Esophagus mucosa (tissue), 1 donor: ENCODE measurements at regions not wholly inside any gene's neighbourhood (a gene's known extent, or its start where the extent isn't known, plus 50 kb on each side); places are given as distances from the start of the nearest gene placed in this dataset.
"Not testable (repeated sequence)": the region's sequence is repeated elsewhere in the genome, so short reads cannot be mapped to it uniquely, and the experiment has no call there.

Experiments
- ATAC-seq: fragments of 200-7000 bp; cut with Tn5 transposase; one replicate; pipeline ENCODE4 v1.9.1; 2020
- donor health status: DM: yes; HTN: yes; CAD: no.

DNA sequence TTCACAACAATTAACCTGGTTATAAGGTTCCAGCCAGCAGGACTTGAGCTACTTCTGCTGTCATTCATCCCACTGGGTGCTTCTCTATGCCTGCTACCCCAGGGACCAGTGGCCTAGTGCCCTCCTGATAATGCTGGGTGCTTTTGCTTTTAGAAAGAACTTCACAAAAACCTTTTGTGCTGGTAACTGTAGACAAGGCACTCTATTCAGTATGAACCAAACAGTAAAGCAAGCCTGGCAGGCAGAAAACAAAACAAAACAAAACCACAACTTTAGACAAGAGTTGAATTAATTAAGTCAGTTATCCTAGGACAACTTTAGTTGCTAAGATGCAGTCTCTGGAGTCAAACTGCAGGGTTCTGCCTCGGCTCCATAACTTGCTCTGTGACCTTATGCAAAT is 61.9 kb upstream of the ADGRL2 start:
- no peak for ATAC-seq

DNA sequence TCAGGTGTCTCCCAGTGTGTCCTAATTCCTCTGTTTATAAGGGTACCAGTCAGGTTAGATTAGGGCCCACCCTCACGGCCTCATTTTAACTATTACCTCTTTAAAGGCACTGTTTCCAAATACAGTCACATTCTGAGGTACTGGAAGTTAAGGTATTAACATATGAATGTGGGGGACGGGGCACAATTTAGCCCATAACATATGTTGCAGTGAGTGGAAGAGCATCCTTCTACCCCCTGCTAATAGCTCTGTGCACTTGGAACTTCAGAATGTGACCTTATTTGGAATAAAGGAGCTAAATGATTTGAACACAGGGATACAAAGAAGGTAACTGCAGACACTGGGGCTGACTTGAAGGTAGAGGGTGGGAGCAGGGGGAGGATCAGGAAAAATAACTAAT is 67.3 kb upstream of the ADGRL2 start:
- ATAC-seq: no peak

DNA sequence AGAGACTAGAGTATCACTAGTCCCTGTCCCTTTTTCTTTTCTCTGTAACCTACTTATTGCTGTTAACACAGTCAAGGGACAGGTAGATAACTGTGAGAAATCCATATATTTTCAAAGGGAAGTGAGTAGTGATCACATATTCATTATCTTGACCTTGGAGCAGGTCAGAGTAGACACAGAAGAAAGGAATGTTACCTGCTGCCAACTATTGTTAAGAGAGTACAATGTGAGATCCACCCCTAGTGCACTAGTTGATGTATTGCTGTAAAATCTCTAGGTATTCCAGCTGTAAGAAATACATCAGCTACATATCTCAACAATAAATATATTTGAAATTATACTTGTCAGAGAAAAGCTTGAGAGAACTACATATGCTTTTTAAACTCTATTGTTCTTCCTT is 68.7 kb upstream of the ADGRL2 start:
- peak; percentile 82 for ATAC-seq

DNA sequence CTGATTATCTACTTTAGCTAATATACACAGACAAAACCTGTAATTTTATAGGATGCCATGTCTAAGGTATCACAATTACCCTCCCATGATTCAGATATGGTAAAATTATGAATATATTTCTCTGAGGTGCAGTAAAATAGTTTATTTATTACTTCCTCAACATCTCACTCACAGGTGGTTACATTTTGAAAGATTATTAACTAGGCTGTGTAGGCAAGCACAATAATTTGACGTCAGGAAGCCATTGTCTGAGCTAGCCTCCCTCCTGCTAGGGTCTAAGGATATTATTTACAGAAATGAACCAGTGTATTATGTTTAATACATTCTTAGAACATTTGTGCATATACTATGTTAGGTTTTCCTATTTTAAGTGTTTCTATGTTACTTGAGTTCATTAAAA is 69.9 kb upstream of the ADGRL2 start:
- ATAC-seq: no peak

DNA sequence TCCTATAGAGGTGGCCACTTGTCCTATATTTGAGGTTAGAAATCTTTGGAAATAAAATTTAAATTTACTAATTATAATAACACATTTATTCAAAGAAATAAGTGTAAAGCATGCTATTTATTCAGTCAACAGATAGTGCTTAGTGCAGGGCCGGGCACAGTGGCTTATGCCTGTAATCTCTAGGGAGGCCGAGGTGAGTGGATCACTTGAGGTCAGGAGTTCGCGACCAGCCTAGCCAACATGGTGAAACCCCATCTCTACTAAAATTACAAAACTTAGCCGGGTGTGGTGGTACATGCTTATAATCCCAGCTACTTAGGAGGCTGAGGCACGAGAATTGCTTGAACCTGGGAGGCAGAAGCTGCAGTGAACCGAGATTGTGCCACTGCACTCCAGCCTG is 70.4 kb upstream of the ADGRL2 start:
- not testable (repeated sequence) for ATAC-seq

DNA sequence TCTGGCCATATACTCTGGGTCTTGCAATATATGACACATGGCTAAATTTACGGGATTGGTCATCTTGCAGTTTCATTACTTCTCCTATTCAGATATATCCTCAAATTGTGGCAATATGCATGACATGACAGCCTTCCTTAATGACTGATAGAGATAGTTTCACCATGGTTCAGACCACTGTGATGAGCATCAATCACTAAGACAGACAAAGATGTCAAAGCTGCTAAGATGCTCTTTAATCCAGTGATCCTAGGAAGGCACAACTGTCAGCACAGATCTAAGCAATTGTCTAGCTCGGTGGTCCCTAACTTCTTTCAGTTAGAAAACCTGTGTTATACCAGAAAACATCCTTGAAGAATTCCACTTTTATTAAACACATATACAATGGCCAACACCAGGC is 70.9 kb upstream of the ADGRL2 start:
- no peak for ATAC-seq

DNA sequence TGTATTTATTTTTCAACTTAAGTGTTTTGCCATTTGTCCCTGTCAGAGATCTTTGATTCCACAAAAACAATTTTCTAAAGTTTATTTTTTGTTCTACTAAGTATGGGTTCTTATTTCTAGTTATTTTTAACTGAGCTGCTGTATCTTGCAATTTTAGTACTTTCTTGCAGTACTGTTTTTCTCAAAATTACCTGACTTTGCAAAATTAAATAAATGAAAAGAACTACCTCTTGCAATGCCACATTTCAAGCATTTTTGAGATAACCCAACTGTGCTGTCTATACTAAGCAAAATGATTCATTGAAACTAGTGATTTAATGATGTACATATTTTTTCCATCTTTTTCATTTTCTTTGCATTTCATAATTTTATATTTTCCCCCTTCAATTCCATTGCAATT is 71.5 kb upstream of the ADGRL2 start:
- ATAC-seq: no peak

DNA sequence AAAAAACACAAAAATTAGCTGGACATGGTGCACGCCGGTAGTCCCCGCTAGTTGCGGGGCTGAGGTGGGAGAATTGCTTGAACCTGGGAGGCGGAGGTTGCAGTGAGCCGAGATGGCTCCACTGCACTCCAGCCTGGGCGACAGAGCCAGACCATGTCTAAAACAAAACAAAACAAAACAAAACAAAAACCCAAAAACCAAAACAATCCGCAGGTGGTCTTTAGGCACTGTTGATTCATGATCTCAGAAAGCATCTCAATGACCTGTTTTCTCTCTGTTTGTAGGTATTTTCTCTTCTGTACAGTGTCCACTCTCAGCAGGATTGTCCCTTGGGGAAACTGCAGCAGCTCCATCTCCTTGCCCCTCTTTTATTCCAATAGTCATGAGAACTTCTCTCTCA is 74.9 kb upstream of the ADGRL2 start:
- ATAC-seq: no peak

DNA sequence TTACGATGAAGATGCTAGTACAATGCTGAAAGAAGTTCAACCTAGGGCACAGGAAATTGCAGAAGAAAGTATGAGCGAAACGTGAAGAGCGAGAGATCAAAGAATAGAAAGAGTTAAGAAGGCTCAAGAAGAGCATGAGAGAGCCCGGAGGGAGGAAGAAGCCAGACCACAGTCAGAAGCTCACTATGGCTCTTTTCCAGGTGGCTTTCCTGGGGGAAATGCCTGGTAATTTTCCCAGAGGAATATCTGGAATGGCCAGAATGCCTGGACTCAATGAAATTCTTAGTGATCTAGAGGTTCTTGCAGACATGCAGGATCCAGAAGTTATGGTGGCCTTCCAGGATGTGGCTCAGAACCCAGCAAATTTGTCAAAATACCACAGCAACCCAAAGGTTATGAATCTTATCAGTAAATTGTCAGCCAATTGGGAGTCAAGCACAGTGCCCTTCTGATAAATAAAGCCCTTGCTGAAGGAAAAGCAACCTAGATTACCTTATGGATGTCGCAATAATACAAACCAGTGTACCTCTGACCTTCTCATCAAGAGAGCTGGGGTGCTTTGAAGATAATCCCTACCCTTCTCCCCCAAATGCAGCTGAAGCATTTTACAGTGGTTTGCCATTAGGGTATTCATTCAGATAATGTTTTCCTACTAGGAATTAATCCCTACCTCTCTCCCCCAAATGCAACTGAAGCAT is 78.0 kb upstream of the ADGRL2 start:
- not testable (repeated sequence) for ATAC-seq

DNA sequence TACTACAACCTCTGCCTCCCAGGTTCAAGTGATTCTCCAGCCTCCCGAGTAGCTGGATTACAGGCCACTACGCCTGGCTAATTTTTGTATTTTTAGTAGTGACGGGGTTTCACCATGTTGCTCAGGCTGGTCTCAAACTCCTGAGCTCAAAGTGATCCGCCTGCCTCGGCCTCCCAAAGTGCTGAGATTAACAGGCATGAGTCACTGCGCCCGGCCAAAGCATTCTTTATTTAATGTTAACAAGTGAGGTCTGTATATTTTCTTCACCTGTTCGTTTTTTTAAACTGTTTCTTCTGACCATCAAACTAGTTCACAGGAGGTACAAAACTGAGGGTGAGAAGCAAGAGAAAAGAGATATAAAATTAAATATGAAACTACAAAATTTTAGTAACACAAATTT is 80.5 kb upstream of the ADGRL2 start:
- not testable (repeated sequence) for ATAC-seq

DNA sequence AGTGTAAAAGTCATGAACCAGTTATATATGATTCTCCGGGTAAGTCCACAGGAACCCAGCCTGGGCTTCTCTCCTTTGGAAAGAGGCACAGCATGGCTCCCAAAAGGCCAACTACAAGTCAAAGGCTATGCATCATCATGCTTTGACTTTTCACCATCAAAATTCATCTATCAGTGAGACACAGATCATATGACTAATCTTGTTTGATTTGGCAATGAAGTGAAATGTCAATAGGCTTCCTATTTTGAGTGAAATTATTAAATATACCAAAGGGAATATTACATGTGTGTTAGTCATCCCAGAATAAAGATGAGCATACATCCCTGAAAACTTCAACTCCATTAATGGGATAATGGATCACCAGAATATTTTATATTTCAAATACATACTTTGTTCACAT is 83.5 kb upstream of the ADGRL2 start:
- no peak for ATAC-seq

DNA sequence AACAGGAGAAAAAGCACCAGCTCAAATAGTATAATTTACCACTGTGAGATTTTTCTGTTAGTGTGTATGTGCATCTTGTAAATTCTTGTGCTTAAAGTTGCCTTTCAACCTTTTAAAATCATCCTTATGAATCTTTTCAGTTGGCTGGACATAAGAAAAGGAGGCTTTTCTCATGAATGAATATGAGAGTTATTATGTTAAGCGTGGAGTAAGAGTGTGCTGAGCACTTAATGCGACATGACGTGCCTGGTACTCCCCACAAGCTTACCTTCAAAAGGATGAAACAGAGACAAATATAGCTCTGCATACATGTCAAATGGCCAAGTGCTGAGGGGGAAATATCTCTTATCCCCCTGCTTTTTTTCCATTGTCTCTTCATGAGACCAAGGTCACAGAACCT is 85.3 kb upstream of the ADGRL2 start:
- no peak for ATAC-seq

DNA sequence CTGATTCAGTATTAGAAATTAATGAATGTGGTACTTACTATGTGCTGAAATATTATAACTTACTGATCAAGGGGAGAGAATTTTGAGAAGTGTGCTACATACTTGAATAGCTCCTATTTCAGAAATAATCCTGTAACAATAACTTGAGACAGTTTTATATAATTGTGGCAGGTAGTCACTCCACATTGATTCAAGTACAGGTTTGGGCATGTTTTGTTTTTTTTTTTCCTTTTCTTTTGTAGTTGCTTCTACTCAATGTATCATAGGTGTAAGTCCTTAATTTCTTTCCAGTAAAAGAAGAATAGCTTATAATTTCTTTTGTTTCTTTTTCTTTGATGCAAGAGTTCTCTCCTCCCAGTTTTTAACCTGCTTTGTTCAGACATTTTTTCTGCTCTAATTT is 86.1 kb upstream of the ADGRL2 start:
- ATAC-seq: peak; percentile 88

DNA sequence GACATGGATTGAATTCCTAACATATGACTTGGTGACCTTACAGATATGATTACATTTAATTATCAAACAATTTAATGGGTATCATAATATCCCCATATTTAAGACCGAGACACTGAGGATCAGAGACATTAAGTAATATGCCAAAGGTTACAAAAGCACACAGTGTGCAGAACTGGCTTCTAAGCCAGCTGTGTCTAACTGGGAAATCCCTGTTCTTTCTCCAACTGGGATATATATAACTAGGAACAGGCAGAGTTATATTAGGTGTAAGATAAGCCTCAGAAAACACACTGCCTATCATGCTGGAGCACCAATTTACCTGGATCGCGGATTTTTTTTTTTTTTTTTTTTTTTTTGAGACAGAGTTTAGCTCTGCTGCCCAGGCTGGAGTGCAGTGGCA is 88.3 kb upstream of the ADGRL2 start:
- ATAC-seq: no peak

DNA sequence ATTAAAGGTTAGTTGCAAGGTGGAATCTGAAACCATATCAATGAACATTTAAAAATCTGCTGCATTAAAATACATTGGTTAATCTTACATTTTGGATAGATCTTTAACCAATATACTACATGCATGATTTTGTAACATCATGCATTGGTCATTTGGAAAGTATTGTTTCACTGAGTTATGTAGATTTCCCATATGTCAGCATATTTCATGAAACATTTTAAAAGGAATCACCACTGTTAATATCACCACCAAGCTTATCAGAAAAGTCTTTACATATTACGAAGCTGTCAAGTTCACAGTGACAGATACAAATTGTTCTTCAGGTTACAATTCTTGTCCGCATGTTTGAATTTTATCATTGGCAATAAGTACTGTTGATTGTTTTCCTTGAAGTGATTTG is 89.9 kb upstream of the ADGRL2 start:
- ATAC-seq: no peak

DNA sequence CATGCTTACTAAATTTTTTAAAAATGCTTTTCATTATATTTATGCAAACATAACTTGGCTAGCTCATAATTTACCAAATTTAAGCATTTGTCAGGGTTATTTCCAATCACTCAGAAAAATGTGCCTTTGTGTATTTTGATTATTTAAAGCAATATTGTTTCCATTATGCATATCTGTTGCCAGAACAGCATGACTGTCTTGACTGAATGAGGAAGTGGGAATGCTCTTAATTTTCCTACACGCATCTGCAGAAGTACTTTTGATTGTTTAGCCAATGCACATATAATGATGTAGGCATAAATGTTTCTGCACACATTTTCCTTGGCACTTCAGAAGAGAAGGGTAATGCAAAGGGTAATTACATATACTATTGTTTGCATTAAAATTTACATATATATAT is 92.5 kb upstream of the ADGRL2 start:
- no peak for ATAC-seq

DNA sequence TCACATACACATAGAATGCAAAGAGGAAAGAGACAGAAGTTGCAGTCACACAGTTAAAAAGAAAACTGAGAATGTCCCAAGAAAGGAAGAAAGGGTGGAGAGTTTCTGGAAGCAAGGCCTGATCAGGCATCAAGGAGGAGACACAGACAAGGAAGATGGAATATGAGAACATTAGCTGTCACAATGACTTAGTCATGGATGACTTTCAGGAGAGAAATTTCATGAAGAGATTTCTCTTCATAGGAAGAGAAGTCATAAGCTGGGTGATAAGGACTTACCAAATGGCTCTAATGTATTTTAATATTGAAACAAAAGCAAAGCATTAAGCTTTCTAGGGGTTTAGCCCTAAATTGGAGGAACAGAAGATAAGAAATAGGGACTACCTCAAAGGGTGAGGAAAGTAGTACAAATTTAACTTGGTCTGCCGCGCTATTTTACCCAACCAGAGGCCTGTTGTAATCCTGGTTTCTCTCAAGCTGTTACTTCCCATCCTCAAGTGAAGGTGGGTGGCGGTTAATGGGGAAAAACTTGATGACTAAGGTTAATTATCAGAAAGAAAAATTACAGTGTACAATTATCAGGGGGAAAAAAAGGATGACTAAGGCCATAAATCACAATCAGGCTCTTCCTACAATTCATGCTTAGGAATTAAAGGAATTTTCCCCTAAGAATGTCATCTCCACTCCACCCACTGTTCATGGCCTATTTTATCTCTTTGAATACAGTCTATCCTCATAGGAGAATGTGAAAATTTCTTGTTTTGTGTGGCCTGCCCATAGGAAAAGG is 93.9 kb upstream of the ADGRL2 start:
- ATAC-seq: peak; percentile 41

DNA sequence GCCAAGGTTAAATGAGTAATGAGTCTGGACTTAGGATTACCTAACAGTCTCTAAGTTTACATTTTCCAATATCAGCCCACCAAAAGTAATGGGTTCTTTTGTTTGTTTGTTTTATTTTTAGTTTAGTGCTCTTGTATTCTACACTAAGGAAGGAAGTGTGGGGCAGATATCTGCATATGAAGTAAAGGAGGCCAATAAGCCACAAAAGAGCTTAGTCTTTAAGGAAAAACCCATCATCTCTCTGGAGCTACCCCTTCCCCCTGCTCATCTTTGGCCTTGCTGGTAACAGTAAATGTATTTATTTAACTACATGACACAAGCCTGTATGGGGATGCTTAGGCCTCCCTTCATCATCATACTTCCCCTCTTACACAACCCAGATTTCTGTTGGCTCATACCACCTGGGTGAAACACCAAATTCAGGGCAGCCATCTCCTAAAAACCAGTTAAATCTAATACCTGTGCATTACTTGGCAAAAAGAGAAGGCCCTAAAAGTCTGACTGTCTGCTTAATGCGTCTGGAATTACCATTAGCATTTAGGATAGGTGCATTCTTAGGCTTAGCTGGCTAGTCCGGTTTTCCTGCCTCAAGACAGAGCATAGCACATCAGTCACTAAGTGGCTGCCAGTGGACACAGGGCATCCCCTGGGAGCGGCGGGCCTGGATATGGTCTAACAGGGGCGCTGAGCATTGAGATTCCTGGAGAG is 96.8 kb upstream of the ADGRL2 start:
- ATAC-seq: peak; percentile 62

DNA sequence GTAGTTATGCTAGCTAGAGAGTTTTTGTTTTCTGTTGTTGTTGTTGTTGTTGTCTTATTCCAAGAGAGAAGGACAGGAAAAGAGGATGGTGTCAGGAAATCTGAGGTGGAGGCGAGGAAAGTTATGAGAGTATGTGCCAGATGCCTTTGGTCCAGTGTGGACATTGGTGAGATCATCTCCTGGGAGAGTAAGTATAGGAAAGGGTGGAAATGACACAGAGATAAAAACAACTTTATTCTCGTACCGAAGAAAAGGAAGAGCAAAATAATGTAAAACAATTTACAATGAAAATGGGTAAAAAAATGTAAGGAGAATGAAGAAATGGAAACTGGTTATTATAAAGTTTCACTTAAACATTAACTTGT is 97.4 kb upstream of the ADGRL2 start:
- ATAC-seq: no peak

DNA sequence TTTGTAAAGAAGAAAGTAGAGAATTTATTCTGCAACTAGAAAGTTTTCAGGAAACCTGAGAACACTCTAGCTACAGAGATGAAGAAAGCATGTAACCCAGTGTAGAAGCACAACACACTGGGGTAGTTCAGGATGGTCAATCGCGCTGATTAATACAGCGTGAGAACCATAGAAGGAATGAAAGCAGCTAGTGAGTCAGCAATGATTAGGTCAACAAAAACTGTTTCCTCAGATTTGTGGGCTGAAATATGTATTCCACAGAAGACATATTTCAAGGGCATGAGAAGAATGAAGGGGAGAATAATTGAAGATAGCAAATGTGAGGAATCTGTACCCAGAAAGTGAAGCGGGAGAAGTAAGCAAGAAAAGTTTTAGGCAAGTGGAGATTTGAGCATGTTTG is 97.8 kb upstream of the ADGRL2 start:
- ATAC-seq: peak; percentile 48

DNA sequence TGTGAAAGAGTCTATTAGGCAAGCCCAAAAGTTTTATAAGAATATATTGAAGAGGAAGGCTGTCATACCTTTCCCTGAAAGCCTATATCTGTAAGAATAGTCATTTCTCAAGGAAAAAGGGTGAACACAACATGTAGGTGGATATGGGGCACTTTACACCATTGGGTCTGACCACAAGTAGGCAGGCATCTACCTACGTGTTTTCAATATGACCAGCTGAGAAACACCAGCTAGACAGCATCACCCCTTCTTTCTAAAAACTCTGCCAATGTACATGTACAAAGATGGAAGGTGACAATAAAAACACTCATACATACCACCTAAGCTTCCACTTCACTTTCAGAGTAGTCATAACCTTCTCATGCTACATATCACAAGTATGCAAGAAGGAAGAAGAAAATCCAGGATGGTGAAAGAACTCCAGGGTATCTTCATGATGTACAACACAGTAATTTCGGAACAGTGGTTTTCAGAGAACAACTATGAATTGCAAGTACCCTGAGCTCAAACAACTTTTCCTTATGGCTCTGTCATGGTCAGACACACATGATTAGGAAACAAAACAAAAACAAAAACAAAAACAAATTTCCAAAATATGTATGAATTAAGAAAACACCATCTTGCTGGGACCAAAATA is 98.5 kb upstream of the ADGRL2 start:
- no peak for ATAC-seq

DNA sequence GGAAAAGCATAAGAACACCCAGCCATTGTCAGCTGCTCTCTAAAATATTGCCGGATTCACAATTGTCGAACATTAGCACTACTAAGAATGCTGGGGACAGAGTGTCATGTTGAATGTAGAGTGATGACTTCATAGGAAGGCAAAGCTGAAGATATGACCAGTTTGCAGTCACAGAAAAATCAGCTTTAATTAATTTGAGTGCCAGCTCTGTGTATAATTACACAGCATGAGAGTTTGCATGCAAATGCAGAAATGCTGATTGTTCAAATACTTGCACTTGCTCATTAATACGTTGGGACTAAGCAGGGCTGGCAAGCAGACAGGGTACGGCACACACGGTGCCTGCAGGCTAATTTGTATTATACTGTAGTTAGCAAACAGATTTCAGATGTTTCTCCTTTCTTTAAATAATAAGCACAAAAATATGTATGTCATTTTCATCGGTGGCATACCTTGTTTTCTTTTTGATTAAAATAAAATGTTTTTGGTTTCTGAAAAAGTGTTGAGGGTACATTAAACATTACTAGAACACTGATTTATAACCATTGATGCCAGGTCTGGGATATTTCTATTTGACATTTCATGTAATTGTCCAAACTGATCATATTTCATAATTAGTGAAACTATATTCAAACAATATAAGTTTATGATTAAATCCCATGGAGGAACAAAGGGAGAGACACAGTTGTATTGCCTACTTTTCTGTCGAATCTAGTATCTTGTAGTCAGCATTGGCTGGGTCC is 99.8 kb upstream of the ADGRL2 start:
- peak; percentile 40 for ATAC-seq

DNA sequence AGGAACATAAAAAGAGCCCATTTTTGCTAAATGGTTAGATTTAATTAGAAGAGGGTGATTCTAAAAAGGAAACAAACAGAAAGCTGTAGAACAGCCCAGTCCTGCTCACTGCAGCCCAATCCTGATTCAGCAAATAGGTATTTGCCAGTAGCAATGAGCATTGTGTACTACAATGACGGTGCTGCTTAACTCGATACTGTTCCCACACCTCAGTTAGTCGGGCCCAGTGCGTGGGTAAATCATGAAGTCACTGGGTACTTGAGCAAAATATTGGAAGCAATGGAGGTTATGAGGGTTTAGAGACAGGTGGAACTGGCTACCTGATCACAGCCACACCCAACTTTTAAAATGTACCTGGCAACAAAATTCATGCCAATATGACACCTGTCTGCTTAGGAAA is 101.5 kb upstream of the ADGRL2 start:
- peak; percentile 97 for ATAC-seq
